T-helper 2 cell treated with Interferon-gamma antibody and Interleukin-4, amounts not matched to agents 5 μg/mL and 100 μg/mL, for 36 hours (primary cell): ENCODE measurements at regions not wholly inside any gene's neighbourhood (a gene's known extent, or its start where the extent isn't known, plus 50 kb on each side); places are given as distances from the start of the nearest gene placed in this dataset.

ENCODE experiments used
- DNase-seq: peaks from one replicate; pipeline ENCODE4 v3.0.0; 2021; ENCODE audit warnings: low spot score
- H3K27ac Mint-ChIP-seq: one replicate; pipeline ENCODE4 v1.8.0; 2021; ENCODE audit warnings: mild to moderate bottlenecking, mixed read lengths
- H3K27me3 Mint-ChIP-seq: one replicate; pipeline ENCODE4 v1.8.0; 2021; ENCODE audit warnings: low read depth, mixed read lengths
- H3K36me3 Mint-ChIP-seq: one replicate; pipeline ENCODE4 v1.8.0; 2021; ENCODE audit warnings: low read depth, mixed read lengths
- H3K4me1 Mint-ChIP-seq: one replicate; pipeline ENCODE4 v1.8.0; 2021; ENCODE audit warnings: low read depth, mixed read lengths
- H3K4me3 Mint-ChIP-seq: one replicate; pipeline ENCODE4 v1.8.0; 2022; ENCODE audit warnings: mild to moderate bottlenecking, moderate library complexity, mixed read lengths
- H3K9me3 Mint-ChIP-seq: one replicate; pipeline ENCODE4 v1.8.0; 2021; ENCODE audit warnings: mixed read lengths

DNA sequence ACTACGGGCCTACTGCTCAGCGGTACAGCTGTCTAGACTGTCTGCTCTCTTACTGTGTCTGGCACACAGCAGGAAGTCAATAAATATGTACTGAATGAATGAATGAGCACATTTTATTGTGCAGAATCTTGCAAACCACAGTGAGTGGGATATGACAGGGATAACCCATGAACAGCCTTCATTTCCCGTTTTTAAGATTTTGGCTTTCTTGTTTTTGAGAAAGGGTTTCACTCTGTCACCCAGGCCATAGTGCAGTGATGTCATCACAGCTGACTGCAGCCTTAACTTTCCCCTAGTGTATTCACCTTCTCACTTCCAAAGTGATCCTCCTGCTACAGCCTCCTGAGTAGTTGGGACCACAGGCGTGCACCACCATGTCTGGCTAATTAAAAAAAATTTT is 203.1 kb downstream of the AEBP2 start:
- Mint-ChIP-seq H3K9me3 (peaks cover 3% of the 10 kb centered on the region), H3K27me3 (no peaks in the 10 kb centered on the region), H3K27ac (no peak overlapping the region), H3K4me3 (no peak overlapping the region), H3K36me3 (no peaks in the 10 kb centered on the region), H3K4me1 (no peaks in the 10 kb centered on the region)
- no peak for DNase-seq

- H3K36me3 Mint-ChIP-seq = no peaks in the 10 kb centered on the region
- H3K27me3 Mint-ChIP-seq = no peaks in the 10 kb centered on the region
- H3K4me3 Mint-ChIP-seq = no peak overlapping the region
- no peaks in the 10 kb centered on the region for H3K4me1 Mint-ChIP-seq
- H3K27ac Mint-ChIP-seq = no peak overlapping the region
- DNase-seq = no peak
- H3K9me3 Mint-ChIP-seq = peaks cover 3% of the 10 kb centered on the region
Measured at GRCh38 chr12:19643635-19644034, 204.3 kb downstream of the AEBP2 start.

DNA sequence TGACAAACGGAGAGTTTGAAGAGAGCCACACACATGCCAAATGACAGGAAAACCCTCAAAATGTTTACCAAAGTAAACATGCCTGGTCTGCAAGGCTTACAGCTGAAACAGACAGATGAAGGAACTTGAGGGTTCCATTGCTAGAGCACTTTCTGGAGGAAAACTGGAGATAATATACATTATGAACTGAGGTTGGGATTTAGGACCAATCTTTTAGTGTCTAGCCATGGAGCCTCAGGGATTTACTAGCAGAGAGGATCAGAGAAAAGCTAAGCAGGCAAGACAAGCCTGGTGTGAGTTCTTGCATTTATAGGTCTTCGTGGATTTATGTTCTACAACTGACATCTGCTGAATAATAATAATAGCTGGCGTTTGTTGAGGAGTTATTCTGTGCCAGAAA is 205.3 kb downstream of the AEBP2 start:
- Mint-ChIP-seq H3K9me3 (peaks cover 3% of the 10 kb centered on the region), H3K27ac (no peak overlapping the region), H3K36me3 (no peaks in the 10 kb centered on the region), H3K27me3 (no peaks in the 10 kb centered on the region), H3K4me3 (no peak overlapping the region), H3K4me1 (no peaks in the 10 kb centered on the region)
- no peak for DNase-seq

DNA sequence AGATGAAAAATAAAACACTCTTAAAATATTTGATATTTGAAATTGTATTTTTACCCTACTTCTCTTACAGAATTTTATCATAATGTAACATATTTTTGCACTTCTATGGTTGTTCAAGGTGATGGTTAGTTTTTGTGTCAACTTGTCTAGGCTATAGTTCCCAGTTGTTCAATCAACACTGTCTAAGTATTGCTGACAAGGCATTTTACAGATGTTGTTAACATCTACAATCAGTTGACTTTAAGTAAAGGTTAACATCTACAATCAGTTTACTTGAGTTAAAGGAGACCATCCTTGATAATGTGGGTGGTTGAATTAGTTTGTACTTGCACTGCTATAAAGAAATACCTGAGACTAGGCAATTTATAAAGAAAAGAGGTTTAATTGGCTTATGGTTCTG is 206.5 kb downstream of the AEBP2 start:
- no peak for DNase-seq
- Mint-ChIP-seq H3K4me3 (no peak overlapping the region), H3K27ac (no peak overlapping the region)

DNA sequence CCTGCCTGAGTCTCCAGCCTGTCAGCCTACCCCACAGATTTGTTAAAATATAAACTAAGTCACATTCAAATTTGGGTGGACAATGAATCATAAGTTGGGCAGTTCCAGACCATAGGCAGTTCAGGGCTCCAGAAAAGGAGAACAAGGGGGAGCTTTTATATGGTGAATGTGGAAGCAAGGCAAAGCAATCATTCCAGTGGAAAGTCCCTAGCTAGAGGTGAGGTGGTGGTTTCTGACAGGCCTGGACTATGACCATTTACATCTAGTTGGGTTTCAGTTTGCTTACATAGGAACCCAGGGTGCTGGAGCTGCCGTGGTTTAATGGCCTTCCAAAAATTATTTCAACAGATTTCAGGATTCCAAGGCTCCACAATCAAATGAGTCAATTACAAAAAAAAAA is 207.3 kb downstream of the AEBP2 start:
- peaks cover 3% of the 10 kb centered on the region for H3K9me3 Mint-ChIP-seq
- H3K4me1 Mint-ChIP-seq = no peaks in the 10 kb centered on the region
- no peaks in the 10 kb centered on the region for H3K27me3 Mint-ChIP-seq
- H3K27ac Mint-ChIP-seq = no peak overlapping the region
- no peak overlapping the region for H3K4me3 Mint-ChIP-seq
- H3K36me3 Mint-ChIP-seq = no peaks in the 10 kb centered on the region
- DNase-seq = no peak

More for the DNA sequence above, 206.5 kb downstream of the AEBP2 start:
- Mint-ChIP-seq H3K4me1 (no peaks in the 10 kb centered on the region), H3K9me3 (peaks cover 3% of the 10 kb centered on the region), H3K27me3 (no peaks in the 10 kb centered on the region), H3K36me3 (no peaks in the 10 kb centered on the region)

- no peak overlapping the region for H3K27ac Mint-ChIP-seq
- H3K9me3 Mint-ChIP-seq = peaks cover 3% of the 10 kb centered on the region
- no peaks in the 10 kb centered on the region for H3K4me1 Mint-ChIP-seq
Measured at GRCh38 chr12:19647806-19648556, 208.7 kb downstream of the AEBP2 start.

DNA sequence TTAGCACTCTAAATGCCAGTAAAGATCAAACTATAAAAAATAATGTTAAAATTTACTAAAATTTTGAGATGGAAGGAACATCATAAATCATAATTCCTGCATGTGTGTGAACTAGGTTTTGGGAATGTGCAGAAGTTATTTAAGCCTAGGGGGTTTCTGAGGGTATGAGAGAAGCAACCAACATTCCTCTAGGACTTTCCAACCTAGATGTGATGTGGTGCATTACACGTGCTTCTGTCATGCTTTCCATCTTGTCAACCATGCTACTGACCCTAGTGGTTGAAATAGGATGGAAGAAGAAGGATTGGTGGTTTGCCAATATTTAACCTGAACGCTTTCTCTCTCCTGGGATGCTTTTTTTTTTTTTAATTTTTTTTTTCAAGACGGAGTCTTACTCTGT is 209.3 kb downstream of the AEBP2 start:
- H3K27ac Mint-ChIP-seq = no peak overlapping the region
- no peak for DNase-seq
- no peaks in the 10 kb centered on the region for H3K36me3 Mint-ChIP-seq
- H3K9me3 Mint-ChIP-seq = peaks cover 3% of the 10 kb centered on the region
- no peak overlapping the region for H3K4me3 Mint-ChIP-seq
- no peaks in the 10 kb centered on the region for H3K4me1 Mint-ChIP-seq
- H3K27me3 Mint-ChIP-seq = no peaks in the 10 kb centered on the region

More at GRCh38 chr12:19647806-19648556, 208.7 kb downstream of the AEBP2 start:
- no peak for DNase-seq
- Mint-ChIP-seq H3K36me3 (no peaks in the 10 kb centered on the region), H3K4me3 (no peak overlapping the region), H3K27me3 (no peaks in the 10 kb centered on the region)

GRCh38 chr12:19652386-19652785 is 213.1 kb downstream of the AEBP2 start:
- no peak overlapping the region for H3K27ac Mint-ChIP-seq
- no peak overlapping the region for H3K4me3 Mint-ChIP-seq
- DNase-seq = no peak
- no peaks in the 10 kb centered on the region for H3K27me3 Mint-ChIP-seq
- H3K36me3 Mint-ChIP-seq = no peaks in the 10 kb centered on the region
- no peaks in the 10 kb centered on the region for H3K9me3 Mint-ChIP-seq
- no peaks in the 10 kb centered on the region for H3K4me1 Mint-ChIP-seq

DNA sequence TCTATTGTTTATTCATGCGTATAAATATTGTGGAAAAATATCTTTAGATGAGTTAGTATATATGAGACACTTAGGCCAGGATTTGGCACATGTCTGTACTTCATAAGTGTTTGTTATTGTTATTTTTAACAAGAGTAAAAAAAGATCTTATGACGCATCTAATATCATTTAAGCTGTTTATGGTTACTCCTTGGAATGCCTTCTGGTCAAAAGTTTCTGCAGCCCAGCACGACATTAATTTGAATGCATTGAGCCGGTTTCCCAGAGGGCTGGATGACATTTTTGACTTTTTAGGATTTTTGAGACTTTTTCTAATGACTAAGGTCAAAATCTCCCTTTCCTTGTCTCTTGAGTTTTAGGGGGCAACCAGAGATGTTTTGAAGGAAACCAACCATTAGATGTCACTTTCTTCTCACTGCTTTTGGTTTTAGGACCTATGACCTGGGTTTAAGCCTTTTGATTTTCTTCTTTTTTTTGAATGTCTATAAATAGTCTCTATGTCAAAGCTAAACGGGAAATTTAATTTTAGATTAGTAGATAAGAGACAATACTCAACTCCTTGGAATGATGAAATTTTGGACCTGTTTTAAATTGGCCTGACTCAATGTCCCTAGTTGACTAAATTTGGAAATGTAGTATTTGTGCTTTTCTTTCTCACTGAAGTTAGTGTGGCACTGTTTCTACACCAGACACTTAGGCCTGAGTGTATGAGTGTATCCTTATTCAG is 215.5 kb downstream of the AEBP2 start:
- DNase-seq = no peak
- Mint-ChIP-seq H3K27ac (no peak overlapping the region), H3K36me3 (no peaks in the 10 kb centered on the region), H3K4me1 (no peaks in the 10 kb centered on the region), H3K27me3 (no peaks in the 10 kb centered on the region), H3K4me3 (no peak overlapping the region), H3K9me3 (no peaks in the 10 kb centered on the region)

DNA sequence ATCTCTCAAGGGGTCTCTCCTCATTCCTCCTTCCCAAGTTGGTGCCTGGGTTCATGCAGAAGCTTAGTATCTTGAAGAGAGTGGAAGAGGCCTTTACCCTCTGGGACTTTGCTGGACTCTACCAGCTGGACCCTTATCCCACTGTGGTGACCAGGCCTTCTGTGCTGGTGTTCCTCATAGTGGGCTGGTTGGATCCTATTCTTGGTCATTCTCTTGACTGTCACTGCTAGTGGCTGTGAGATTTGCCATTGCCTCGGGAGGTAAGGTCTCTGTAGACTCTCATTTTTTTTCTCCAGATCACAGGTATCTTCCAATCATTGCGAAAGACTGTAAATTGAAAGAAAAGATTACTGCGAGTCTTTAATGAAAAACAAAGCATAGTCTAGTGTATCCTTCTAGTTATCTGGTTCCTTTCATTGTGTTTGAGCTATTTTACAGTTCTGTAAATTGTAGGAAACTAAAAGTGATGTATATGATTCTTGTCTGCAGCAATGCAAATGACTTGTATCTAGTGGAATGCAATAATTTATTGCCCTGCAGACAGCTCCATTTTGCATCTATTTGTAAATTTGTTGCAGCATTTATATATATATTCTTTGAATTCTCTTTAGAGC is 217.9 kb downstream of the AEBP2 start:
- H3K27ac Mint-ChIP-seq = no peak overlapping the region
- DNase-seq = no peak
- H3K36me3 Mint-ChIP-seq = no peaks in the 10 kb centered on the region
- no peaks in the 10 kb centered on the region for H3K4me1 Mint-ChIP-seq
- no peaks in the 10 kb centered on the region for H3K9me3 Mint-ChIP-seq
- H3K4me3 Mint-ChIP-seq = no peak overlapping the region
- H3K27me3 Mint-ChIP-seq = no peaks in the 10 kb centered on the region

- Mint-ChIP-seq H3K36me3 (no peaks in the 10 kb centered on the region), H3K4me3 (no peak overlapping the region), H3K27me3 (no peaks in the 10 kb centered on the region), H3K4me1 (no peaks in the 10 kb centered on the region), H3K9me3 (no peaks in the 10 kb centered on the region), H3K27ac (no peak overlapping the region)
- no peak for DNase-seq
Measured at GRCh38 chr12:19657732-19658130, 218.4 kb downstream of the AEBP2 start.

GRCh38 chr12:19659086-19659485 is 219.8 kb downstream of the AEBP2 start:
- Mint-ChIP-seq H3K4me1 (no peaks in the 10 kb centered on the region), H3K4me3 (no peak overlapping the region), H3K36me3 (no peaks in the 10 kb centered on the region), H3K27ac (no peak overlapping the region), H3K9me3 (no peaks in the 10 kb centered on the region), H3K27me3 (no peaks in the 10 kb centered on the region)
- DNase-seq = no peak

- Mint-ChIP-seq H3K4me1 (no peaks in the 10 kb centered on the region), H3K9me3 (no peaks in the 10 kb centered on the region), H3K27me3 (no peaks in the 10 kb centered on the region), H3K36me3 (no peaks in the 10 kb centered on the region), H3K27ac (no peak overlapping the region), H3K4me3 (no peak overlapping the region)
- DNase-seq = no peak
Measured at GRCh38 chr12:19659501-19659900, 220.2 kb downstream of the AEBP2 start.

DNA sequence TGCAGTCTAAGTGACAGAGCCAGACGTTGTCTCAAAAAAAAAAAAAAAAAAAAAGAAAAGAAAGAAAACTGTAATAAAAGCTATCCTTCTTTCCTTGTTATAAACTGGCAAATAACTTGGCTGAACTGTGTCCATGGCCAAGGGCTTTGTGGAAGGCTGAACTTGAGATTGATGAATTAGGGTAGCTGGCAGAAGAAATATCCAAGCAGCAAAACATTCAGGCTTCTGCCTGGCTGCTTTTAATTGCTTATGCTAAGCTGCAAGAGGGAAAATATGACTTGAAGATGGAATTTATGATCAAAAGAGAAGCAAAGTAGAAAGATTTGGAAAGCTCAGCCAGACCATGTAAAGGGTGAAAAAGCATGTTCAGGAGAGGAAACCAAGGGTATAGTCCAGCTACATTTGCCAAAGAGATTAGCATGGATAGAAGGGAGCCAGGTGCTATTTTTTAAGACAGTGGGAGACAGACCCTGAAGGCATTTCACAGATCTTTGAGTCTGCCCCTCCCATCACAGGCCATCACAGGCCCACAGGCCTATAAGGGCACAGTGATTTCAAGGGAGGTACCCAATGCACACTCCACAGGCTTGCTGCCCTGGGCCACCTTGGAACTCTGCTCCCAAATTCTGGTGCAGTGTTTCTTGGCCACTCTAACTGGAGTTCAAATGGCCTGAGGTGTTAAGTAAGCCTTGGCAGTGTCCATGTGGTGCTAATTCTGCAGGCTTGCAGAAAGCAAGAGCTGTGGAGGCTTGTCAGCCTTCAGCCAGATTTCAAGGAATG is 226.0 kb downstream of the AEBP2 start:
- Mint-ChIP-seq H3K4me1 (no peaks in the 10 kb centered on the region), H3K27ac (no peak overlapping the region), H3K36me3 (no peaks in the 10 kb centered on the region), H3K4me3 (no peak overlapping the region), H3K9me3 (no peaks in the 10 kb centered on the region), H3K27me3 (peaks cover 11% of the 10 kb centered on the region)
- no peak for DNase-seq
